IMR-90 (cell line): ENCODE measurements at regions not wholly inside any gene's neighbourhood (a gene's known extent, or its start where the extent isn't known, plus 50 kb on each side); places are given as distances from the start of the nearest gene placed in this dataset.

Experiments used
- BHLHE40 ChIP-seq: fragments of 150-350 bp; IDR thresholded peaks from 2 replicates; pipeline ENCODE4 v1.6.1; 2016; ENCODE audit warnings: mild to moderate bottlenecking, low read depth, low read length
- CEBPB ChIP-seq: IDR thresholded peaks from 2 replicates; pipeline ENCODE4 v1.6.1; 2012; ENCODE audit warnings: low read depth, low read length, improper control_type of control experiment
- CTCF ChIP-seq: conservative IDR thresholded peaks from 2 replicates; pipeline ENCODE4 v1.5.1; 2012; ENCODE audit warnings: mild to moderate bottlenecking, low read depth, low read length, improper control_type of control experiment
- ELK1 ChIP-seq: fragments of 150-350 bp; IDR thresholded peaks from 2 replicates; pipeline ENCODE4 v1.6.1; 2016; ENCODE audit warnings: low read depth, mild to moderate bottlenecking, low read length, moderate library complexity, borderline replicate concordance
- MAFK ChIP-seq: IDR thresholded peaks from 2 replicates; pipeline ENCODE4 v1.6.1; 2012; ENCODE audit warnings: low read depth, low read length, improper control_type of control experiment
- NFE2L2 ChIP-seq: fragments of 150-350 bp; IDR thresholded peaks from 2 replicates; pipeline ENCODE4 v1.6.1; 2016; ENCODE audit warnings: low read depth, mild to moderate bottlenecking, low read length
- POLR2A ChIP-seq: IDR thresholded peaks from 2 replicates; pipeline ENCODE4 v1.6.1; 2012; ENCODE audit warnings: mild to moderate bottlenecking, low read depth, low read length
- RAD21 ChIP-seq: IDR thresholded peaks from 2 replicates; pipeline ENCODE4 v1.6.1; 2012; ENCODE audit warnings: low read length, improper control_type of control experiment
- RFX5 ChIP-seq: IDR thresholded peaks from 2 replicates; pipeline ENCODE4 v1.8.0; 2012; ENCODE audit warnings: low read depth, mild to moderate bottlenecking, low read length, moderate library complexity
- SMC3 ChIP-seq: fragments of 150-350 bp; IDR thresholded peaks from 2 replicates; pipeline ENCODE4 v1.6.1; 2016; ENCODE audit warnings: low read depth, mild to moderate bottlenecking, antibody characterized with exemption, low read length, moderate library complexity
- USF2 ChIP-seq: fragments of 150-350 bp; IDR thresholded peaks from 2 replicates; pipeline ENCODE4 v1.6.1; 2017; ENCODE audit warnings: mild to moderate bottlenecking, antibody characterized with exemption, low read length, low read depth

GRCh38 chr5:158378931-158379330 is 520.0 kb upstream of the CLINT1 start:
- TF ChIP-seq POLR2A = no peak
- no peak for TF ChIP-seq CTCF
- TF ChIP-seq USF2 = no peak
- TF ChIP-seq NFE2L2 = no peak
- TF ChIP-seq BHLHE40 = no peak
- TF ChIP-seq CEBPB = no peak
- TF ChIP-seq RAD21 = no peak
- no peak for TF ChIP-seq SMC3
- TF ChIP-seq ELK1 = no peak
- no peak for TF ChIP-seq RFX5
- no peak for TF ChIP-seq MAFK
